ENCODE measurements at regions not wholly inside any gene's neighbourhood (a gene's known extent, or its start where the extent isn't known, plus 50 kb on each side); places are given as distances from the start of the nearest gene placed in this dataset.

GRCh38 chr10:52437205-52437646, 123.1 kb downstream of the DKK1 start:
- no peak for DNase-seq (ENCODE audit: low spot score)
- intact Hi-C loops (cut with DNase I): no loop called here

- intact Hi-C loops (cut with DNase I): no loop called here
- no peak for DNase-seq (ENCODE audit: low spot score)
These were observed 124.0 kb downstream of the DKK1 start for GRCh38 chr10:52438119-52438518.

DNA sequence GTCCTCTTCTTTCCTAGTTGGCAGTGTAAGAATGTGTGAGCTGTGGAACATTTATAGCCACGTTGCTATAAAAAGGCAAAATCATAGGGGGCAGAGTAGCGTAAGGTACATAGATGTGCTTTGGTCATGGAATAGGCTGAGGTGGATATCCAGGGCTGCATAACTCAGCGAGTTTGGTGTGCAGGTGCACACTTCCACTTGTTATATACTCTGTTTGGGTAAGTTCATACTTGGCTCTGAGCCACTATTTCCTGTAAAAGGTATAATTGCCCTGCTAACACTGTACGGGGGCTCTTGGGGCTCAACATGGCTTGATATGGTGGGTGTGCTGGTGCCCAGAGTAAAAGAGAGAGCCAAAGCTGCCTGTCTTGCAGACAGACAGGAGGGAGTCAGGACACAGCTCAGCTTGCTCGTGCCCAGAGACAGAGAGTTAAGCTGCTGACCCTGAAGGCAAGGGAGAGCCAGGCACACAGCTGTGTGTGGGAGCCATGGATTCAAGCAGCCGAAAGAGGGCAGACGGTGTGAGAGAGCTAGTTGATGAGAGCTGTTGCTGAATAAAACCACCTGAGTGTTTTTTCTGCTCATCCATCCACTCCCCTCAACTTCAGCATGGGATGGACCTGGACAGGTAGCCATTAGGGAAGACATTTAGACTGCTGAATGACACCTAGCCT, 126.7 kb downstream of the DKK1 start:
- no peak for DNase-seq (ENCODE audit: low spot score)
- intact Hi-C loops (cut with DNase I): no loop called here

DNA sequence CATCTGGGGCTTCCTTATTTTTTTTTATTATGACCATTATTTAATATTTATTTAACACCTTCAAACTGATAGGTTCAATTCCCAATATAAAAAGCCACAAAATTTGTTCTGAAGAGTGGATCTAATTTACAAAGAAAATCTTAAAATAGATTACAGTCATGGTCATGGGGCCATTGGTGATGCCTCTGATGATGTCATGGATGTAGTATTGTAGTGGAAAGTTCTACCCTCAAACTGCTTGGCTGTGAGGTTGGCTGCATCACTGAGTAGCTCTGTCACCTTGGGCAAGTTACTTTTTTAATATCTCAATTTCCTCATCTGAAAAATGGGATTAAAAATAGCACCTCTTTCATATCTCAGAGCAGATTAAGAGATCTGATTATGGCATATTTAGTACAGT, 128.5 kb downstream of the DKK1 start:
- DNase-seq (ENCODE audit: low spot score): no peak
- intact Hi-C loops (cut with DNase I): no loop called here

- DNase-seq (ENCODE audit: low spot score): no peak
- intact Hi-C loops (cut with DNase I): no loop called here
These were observed 129.6 kb downstream of the DKK1 start for GRCh38 chr10:52443419-52444388.

DNA sequence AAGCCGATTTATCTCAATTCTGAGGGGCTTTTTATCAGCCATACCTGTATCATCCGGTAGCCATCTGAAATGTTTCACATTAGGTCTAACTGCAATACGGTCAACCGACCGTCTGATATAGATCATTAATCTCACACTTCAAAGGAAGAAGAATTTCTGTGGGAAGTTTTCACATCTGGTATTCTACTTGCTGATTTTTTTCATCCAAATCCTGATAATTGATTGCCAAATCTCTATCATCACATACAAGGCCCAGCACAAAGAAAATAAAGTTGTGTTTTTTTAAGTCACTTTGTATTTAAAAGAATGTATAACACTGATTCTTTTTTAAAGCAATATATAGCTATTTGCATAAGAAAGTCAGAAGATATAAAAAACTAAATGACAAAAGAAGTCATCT, 132.3 kb downstream of the DKK1 start:
- intact Hi-C loops (cut with DNase I): no loop called here
- DNase-seq (ENCODE audit: low spot score): no peak

DNA sequence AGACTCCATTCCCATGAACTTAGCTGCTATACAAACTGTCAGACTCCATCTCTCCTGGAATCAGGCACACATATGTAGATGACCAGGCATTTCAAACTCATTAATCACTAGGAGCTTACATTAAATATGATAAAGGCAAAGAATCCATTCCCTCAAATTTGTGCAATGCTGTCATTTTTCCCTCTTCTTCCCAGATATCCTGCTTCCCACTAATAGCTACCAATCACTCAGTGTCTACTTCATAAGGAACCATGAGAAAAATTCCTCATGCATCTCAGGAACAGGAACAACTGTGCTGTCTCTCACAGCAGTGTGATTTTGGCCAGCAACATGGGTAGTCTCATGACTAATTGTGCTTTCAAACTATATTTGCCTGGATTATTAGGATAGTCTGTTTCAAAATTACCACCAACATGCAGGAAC, 133.9 kb downstream of the DKK1 start:
- no peak for DNase-seq (ENCODE audit: low spot score)
- intact Hi-C loops (cut with DNase I): no loop called here

GRCh38 chr10:52450762-52451291, 136.7 kb downstream of the DKK1 start:
- intact Hi-C loops (cut with DNase I): no loop called here
- DNase-seq (ENCODE audit: low spot score): no peak

DNA sequence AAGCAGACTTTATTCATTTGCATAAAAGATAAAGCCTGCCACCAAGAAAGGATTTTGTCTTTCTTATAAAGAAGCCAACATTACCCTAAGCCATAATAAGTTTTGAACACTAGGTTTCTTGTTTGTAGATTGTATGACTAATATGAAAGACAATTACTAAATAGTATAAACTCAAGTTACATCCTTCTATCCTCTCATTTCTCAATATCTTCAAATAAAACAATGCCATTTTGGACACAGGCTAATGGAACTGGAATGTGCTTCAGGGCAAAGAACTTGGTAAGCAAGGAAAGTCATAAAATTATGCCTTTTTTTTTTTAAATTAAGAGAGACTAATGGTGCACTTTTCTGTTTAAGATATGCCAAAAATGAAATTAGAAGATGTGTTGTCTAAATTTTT, 137.7 kb downstream of the DKK1 start:
- intact Hi-C loops (cut with DNase I): no loop called here

DNA sequence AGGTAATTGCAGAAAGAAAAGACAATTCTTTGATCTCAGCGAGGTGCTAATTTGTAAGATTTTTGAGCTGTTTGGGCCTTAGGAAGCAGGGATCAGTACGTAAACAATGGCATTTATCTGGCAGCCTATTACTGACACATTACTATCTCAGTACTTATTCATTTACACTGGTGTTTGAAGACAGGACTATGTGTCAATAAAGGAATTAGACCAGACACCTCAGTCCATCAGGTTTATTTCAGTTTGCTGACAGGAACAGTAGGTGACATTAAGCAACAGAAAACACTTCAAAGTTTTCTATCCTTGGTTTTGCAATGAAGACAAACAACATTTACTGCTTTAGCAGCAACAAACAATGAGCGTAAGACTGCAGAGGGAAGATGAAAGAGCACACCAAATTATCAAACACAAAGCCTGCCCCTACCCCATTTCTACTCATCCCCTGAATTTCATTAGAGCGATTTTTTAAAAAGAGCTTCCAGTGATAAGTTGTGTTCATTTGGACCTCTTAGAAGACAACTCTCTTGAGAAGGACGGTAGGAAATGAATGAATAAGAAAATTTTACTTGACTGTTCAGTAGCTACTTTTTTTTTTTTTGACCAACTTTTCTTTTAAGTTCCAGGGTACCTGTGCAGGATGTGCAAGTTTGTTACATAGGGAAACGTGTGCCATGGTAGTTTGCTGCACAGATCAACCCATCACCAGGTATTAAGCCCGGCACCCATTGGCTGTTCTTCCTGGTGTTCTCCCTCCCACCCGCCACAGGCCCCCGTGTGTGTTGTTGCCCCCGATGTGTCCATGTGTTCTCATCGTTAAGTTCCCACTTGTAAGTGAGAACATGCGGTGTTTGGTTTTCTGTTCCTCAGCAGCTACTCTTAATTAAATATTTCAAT, 138.8 kb downstream of the DKK1 start:
- intact Hi-C loops (cut with DNase I): no loop called here
- DNase-seq (ENCODE audit: low spot score): no peak

More for the DNA sequence above, 137.7 kb downstream of the DKK1 start:
- no peak for DNase-seq (ENCODE audit: low spot score)

- intact Hi-C loops (cut with DNase I): no loop called here
- no peak for DNase-seq (ENCODE audit: low spot score)
These were observed 139.4 kb downstream of the DKK1 start for GRCh38 chr10:52453501-52453900.

GRCh38 chr10:52454491-52454890, 140.4 kb downstream of the DKK1 start:
- DNase-seq (ENCODE audit: low spot score): no peak
- intact Hi-C loops (cut with DNase I): no loop called here

DNA sequence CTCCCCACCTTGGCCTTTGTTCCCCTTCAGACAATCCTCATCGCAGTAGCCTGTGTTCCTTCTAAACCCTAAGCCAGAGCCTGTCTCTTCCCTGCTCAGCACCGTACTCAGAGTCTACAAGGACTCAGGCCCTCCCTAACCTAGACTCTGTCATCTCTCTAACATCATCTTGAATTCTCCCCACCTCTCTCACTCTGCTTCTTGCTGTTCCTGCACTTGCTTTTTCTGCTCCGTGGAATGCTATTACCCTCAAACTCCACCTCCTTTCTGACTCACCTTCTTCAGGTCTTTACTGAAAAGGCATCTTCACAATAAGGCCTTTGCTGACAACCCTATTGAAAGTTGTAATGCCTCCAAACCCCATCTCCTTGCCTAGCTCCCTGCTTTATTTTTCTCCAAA, 141.0 kb downstream of the DKK1 start:
- intact Hi-C loops (cut with DNase I): no loop called here
- DNase-seq (ENCODE audit: low spot score): no peak

DNA sequence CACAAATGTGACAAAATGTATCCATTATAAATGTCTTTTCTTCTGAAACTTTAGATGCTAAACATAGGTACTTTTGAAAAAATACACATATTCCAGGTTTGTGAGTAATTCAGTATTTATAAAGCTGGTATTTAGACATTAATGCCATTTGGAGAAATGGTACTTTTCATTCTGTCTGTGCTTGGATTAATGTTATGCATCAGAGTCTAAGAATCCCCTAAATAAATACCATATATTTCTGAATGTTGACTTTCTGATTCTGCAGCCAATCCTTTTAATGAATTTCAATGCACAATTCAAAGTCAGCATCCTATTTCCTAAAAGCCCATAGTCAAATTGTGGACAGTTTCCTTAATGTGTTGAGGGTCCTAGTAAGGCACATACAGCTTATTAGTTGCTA, 145.0 kb downstream of the DKK1 start:
- intact Hi-C loops (cut with DNase I): no loop called here
- DNase-seq (ENCODE audit: low spot score): no peak

DNA sequence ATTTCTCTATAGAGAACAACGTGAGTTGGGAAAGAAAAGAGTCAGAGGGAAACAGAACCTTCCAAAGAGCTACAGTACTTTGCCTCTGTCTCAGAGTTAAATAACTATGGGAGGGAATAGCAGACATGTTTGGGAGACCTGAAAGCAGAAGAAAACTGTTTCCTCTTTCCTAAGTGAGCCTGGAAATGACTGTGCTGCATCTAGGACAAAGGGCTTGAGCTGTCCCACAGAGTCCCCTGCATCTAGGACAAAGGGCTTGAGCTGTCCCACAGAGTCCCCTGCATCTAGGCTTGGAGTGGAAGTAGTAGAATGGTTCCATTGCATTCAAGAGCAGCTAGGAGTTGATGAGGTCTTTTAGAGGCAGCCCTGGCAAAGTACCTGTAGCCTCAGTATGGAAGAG, 149.7 kb downstream of the DKK1 start:
- DNase-seq (ENCODE audit: low spot score): no peak
- intact Hi-C loops (cut with DNase I): no loop called here

GRCh38 chr10:52464368-52465124, 150.5 kb downstream of the DKK1 start:
- no peak for DNase-seq (ENCODE audit: low spot score)
- intact Hi-C loops (cut with DNase I): no loop called here

DNA sequence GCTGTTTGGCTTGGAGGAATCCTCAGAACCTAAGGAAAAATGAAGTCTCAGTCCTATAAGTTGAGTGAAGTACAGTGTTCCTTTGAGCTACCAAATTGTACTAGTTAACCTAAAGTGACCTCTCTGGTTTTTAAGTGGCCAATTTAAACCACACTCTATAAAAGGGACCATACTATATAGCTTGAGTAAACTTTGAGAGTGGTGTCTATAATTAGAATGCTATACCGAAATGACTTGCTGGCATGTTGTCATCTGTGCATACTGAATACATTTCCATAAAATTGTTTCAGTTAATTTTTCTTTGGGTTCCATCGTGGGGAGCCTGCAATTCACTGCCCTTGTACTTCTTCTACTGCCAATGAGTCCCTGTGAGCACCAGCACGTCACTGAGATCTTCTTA, 151.1 kb downstream of the DKK1 start:
- no peak for DNase-seq (ENCODE audit: low spot score)
- intact Hi-C loops (cut with DNase I): no loop called here

- no peak for DNase-seq (ENCODE audit: low spot score)
- intact Hi-C loops (cut with DNase I): no loop called here
These were observed 152.4 kb downstream of the DKK1 start for GRCh38 chr10:52466464-52466863.

Measured in posterior vena cava (tissue), 2 donors.